HuH-7.5 (cell line): ENCODE measurements at regions not wholly inside any gene's neighbourhood (a gene's known extent, or its start where the extent isn't known, plus 50 kb on each side); places are given as distances from the start of the nearest gene placed in this dataset.

ENCODE experiments used
- DNase-seq: peaks from one replicate; pipeline ENCODE4 v3.0.0; 2011; ENCODE audit warnings: low spot score

GRCh38 chr2:6355886-6356761 lies 509.6 kb downstream of the CMPK2 start:
- no peak for DNase-seq

GRCh38 chr2:6358546-6358945 lies 507.2 kb downstream of the CMPK2 start:
- no peak for DNase-seq

- DNase-seq = no peak
Observed at GRCh38 chr2:6358985-6359384, 506.7 kb downstream of the CMPK2 start.

GRCh38 chr2:6359964-6360363 lies 505.7 kb downstream of the CMPK2 start:
- no peak for DNase-seq

DNA sequence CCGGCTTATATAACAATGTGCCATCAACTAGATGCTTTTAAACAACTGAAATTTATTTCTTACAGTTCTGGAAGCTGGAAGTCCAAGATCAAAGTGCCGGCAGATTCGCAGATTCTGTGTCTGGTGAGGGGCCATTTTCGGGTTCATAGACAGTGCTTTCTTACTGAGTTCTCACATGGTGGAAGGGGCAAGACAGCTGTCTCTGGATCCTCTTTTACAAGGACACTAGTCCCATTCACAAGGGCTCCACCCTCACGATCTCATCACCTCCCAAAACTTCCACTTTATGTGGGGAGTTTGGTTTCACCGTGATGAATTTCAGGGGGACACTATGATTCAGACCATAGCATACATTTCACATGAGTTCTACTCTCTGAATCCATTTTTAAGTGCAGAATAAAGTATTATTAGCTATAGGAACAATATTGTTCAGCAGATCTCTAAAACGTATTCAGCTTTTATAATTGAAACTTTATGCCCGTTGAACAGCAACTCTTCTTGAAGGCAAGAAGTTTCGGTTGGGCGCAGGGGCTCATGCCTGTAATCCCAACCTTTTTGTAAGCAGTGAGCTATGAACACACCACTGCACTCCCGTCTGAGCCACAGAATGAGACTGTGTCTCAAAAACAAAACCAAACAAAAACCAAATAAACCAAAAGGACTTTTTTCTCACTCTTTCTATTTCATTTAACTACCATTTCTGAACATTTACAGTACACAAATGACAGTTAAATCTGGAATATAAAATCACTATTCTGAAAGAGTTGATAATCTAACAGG lies 502.8 kb downstream of the CMPK2 start:
- DNase-seq = no peak

GRCh38 chr2:6368281-6368680 lies 497.4 kb downstream of the CMPK2 start:
- DNase-seq = no peak

GRCh38 chr2:6369266-6369665 lies 496.4 kb downstream of the CMPK2 start:
- DNase-seq = no peak

GRCh38 chr2:6370753-6371551 lies 494.8 kb downstream of the CMPK2 start:
- DNase-seq = no peak

- no peak for DNase-seq
Observed at GRCh38 chr2:6372317-6372901, 493.3 kb downstream of the CMPK2 start.

GRCh38 chr2:6381326-6381725 lies 484.4 kb downstream of the CMPK2 start:
- no peak for DNase-seq

GRCh38 chr2:6384341-6384740 lies 481.4 kb downstream of the CMPK2 start:
- no peak for DNase-seq

DNA sequence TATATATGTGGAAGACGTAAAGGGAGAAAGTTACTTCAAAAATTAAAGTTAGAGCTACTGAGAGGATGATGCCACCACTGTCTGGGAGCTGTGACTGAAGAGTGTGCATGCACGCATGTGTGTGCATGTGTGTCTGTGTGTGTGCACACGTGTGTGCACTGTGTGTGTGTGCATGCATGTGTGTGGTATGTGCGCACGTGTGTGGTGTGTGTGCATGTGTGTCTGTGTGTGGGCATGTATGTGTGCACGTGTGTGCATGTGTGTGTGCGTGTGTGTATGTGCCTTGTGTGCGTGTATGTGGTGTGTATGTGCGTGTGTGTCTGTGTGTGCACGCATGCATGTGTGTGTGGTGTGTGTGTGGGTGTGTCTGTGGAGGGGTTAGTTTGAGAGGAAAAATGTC lies 473.4 kb downstream of the CMPK2 start:
- DNase-seq = no peak

DNA sequence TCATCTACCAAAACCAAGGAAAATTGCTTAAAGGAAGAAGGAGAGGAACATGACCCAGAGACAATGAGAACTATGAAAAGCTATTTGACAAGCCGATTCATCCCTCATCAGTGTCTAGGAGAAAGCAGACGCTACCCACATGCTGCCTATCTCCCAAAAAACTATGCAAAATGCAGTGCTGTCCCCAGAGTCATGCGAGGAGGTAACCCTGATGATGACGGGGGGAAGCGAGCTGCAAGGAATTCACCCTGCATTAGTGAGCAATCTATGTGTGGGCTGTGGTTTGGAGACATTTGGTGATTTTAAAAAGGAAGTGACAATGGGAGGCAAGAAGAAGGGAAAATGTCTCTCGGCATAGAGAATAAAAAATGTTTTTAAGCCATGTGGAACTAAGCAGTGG lies 472.7 kb downstream of the CMPK2 start:
- no peak for DNase-seq

GRCh38 chr2:6393819-6394218 lies 471.9 kb downstream of the CMPK2 start:
- no peak for DNase-seq

DNA sequence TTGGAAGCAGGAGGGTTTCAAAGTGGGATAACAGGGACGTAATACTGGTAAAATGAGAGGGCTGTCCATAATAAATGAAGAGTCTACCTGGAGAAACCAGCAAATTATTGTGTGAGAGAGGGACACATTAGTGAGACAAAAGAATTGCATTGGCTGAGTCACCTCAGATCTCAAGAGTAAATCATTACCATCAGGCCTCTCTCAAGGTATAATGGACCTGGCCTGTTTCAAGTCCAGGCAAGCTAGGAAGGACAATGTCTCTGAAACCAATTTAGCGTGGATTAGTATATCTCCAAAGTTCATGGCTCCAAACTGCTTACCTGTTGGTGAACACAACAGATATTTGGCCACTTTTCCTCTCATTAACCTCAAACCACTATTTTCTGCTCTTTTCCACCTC lies 471.4 kb downstream of the CMPK2 start:
- no peak for DNase-seq

- DNase-seq = no peak
Observed at GRCh38 chr2:6398421-6398820, 467.3 kb downstream of the CMPK2 start.

- DNase-seq = no peak
Observed at GRCh38 chr2:6401301-6401700, 464.4 kb downstream of the CMPK2 start.

DNA sequence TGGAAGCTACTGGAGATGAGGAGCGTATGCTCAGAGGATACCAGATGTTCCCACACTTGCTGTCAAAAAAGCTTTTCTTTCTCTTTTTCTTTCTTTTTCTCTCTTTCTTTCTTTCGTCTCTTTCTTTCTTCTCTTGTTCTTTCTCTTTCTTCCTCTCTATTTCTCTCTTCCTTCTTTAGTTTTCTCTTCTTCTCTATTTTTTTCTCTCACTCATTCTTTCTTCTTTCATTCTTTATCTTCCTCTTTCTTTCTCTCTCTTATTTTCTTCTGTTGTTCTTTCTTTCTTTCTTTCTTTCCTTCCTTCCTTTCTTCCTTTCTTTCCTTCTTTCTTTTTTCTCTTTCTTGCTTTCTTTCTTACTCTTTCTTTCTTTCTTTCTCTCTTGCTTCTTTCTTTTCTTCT lies 457.6 kb downstream of the CMPK2 start:
- no peak for DNase-seq

- no peak for DNase-seq
Observed at GRCh38 chr2:6410313-6410712, 455.4 kb downstream of the CMPK2 start.

GRCh38 chr2:6412533-6413091 lies 453.1 kb downstream of the CMPK2 start:
- DNase-seq = no peak

- DNase-seq = no peak
Observed at GRCh38 chr2:6417050-6417449, 448.7 kb downstream of the CMPK2 start.

GRCh38 chr2:6418291-6418690 lies 447.4 kb downstream of the CMPK2 start:
- no peak for DNase-seq
